ENCODE measurements at regions not wholly inside any gene's neighbourhood (a gene's known extent, or its start where the extent isn't known, plus 50 kb on each side); places are given as distances from the start of the nearest gene placed in this dataset.
"Not testable (repeated sequence)": the region's sequence is repeated elsewhere in the genome, so short reads cannot be mapped to it uniquely, and the experiment has no call there.

DNA sequence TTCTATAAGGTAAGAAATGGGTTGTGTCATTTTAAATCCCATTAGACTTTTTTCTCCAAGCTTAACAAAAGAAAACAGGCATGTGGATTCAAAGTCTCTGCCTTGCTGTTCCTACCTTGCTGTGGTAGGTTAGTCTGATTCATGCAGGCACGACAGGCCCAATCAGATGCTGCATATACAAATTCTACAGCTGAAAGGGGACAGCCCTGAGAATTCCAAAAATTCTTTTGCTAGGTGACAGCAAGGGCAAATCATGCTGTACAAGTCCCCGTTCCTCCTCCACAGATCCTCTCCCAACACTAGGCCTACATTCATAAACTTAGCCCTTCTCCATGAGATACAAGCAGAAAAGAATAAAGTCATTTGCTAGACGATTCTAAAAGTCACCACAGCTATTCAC is 161.2 kb upstream of the THBS1 start:
- no peak overlapping the region for H2AFZ ChIP-seq (ENCODE audit: low read length)
- no peak overlapping the region for H3K27ac ChIP-seq (ENCODE audit: low read depth, low read length, poor library complexity, severe bottlenecking)

DNA sequence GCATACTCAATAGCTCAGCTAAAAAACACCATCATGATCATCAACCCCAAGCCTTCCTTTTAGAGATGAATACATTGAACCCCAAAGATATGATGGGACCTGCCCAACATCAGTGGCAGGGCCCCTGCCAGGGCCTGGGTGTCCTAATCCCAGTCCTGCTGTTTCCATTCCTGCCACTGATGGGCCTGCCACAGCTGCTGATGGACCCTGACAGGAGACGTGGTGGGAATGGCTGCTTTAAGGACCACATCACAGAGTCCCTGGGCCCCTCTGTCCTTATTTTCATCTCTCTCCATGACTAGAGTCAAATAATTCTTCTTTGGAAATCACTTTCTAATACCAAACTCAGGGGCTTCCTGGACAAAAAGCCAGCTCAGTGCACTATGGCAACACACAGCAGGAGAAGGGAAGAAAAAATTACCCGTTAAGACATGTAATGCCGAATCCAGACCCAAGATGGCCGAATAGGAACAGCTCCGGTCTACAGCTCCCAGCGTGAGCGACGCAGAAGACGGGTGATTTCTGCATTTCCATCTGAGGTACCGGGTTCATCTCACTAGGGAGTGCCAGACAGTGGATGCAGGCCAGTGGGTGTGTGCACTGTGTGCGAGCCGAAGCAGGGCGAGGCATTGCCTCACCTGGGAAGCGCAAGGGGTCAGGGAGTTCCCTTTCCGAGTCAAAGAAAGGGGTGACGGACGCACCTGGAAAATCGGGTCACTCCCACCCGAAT is 160.6 kb upstream of the THBS1 start:
- not testable (repeated sequence) for H3K27ac ChIP-seq (ENCODE audit: low read depth, low read length, poor library complexity, severe bottlenecking); H3K36me3 ChIP-seq (ENCODE audit: insufficient read depth, low read length); H3K4me3 ChIP-seq (ENCODE audit: low read depth, low read length, poor library complexity, severe bottlenecking); H3K4me2 ChIP-seq (ENCODE audit: low read length); H3F3A ChIP-seq (ENCODE audit: insufficient read depth, low read length); H3K27me3 ChIP-seq (ENCODE audit: insufficient read depth, low read length); H4K20me1 ChIP-seq (ENCODE audit: insufficient read depth, low read length); H3K9me3 ChIP-seq (ENCODE audit: low read length); H3K4me1 ChIP-seq (ENCODE audit: insufficient read depth, low read length, severe bottlenecking); H3K9me2 ChIP-seq (ENCODE audit: low read depth, low read length); H3K9ac ChIP-seq (ENCODE audit: low read length); H3K79me2 ChIP-seq (ENCODE audit: insufficient read depth, low read length); H2AFZ ChIP-seq (ENCODE audit: low read length)

More for the DNA sequence above, 161.2 kb upstream of the THBS1 start:
- TF ChIP-seq, protein P1, sequence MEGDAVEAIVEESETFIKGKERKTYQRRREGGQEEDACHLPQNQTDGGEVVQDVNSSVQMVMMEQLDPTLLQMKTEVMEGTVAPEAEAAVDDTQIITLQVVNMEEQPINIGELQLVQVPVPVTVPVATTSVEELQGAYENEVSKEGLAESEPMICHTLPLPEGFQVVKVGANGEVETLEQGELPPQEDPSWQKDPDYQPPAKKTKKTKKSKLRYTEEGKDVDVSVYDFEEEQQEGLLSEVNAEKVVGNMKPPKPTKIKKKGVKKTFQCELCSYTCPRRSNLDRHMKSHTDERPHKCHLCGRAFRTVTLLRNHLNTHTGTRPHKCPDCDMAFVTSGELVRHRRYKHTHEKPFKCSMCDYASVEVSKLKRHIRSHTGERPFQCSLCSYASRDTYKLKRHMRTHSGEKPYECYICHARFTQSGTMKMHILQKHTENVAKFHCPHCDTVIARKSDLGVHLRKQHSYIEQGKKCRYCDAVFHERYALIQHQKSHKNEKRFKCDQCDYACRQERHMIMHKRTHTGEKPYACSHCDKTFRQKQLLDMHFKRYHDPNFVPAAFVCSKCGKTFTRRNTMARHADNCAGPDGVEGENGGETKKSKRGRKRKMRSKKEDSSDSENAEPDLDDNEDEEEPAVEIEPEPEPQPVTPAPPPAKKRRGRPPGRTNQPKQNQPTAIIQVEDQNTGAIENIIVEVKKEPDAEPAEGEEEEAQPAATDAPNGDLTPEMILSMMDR (IDR thresholded peaks at IDR 0.05; ENCODE audit: low read length): no peak
- no peak for TF ChIP-seq EZH2 (IDR thresholded peaks at IDR 0.05; ENCODE audit: borderline replicate concordance, low read length)
- Histone ChIP-seq H3K4me2 (ENCODE audit: low read length) (no peak overlapping the region), H3K27me3 (ENCODE audit: insufficient read depth, low read length) (no peaks in the 10 kb centered on the region), H3K9ac (ENCODE audit: low read length) (no peak overlapping the region), H3K4me3 (ENCODE audit: low read depth, low read length, poor library complexity, severe bottlenecking) (no peak overlapping the region), H3K79me2 (ENCODE audit: insufficient read depth, low read length) (no peaks in the 10 kb centered on the region), H3K9me2 (ENCODE audit: low read depth, low read length) (no peaks in the 10 kb centered on the region), H3F3A (ENCODE audit: insufficient read depth, low read length) (no peaks in the 10 kb centered on the region), H3K9me3 (ENCODE audit: low read length) (no peaks in the 10 kb centered on the region), H4K20me1 (ENCODE audit: insufficient read depth, low read length) (no peaks in the 10 kb centered on the region), H3K36me3 (ENCODE audit: insufficient read depth, low read length) (no peaks in the 10 kb centered on the region), H3K4me1 (ENCODE audit: insufficient read depth, low read length, severe bottlenecking) (no peaks in the 10 kb centered on the region)

DNA sequence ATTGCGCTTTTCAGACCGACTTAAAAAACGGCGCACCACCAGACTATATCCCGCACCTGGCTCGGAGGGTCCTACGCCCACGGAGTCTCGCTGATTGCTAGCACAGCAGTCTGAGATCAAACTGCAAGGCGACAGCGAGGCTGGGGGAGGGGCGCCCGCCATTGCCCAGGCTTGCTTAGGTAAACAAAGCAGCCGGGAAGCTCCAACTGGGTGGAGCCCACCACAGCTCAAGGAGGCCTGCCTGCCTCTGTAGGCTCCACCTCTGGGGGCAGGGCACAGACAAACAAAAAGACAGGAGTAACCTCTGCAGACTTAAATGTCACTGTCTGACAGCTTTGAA is 160.1 kb upstream of the THBS1 start:
- H3K9me2 ChIP-seq (ENCODE audit: low read depth, low read length); H2AFZ ChIP-seq (ENCODE audit: low read length); H3F3A ChIP-seq (ENCODE audit: insufficient read depth, low read length); H3K9ac ChIP-seq (ENCODE audit: low read length); H3K4me1 ChIP-seq (ENCODE audit: insufficient read depth, low read length, severe bottlenecking); H3K4me3 ChIP-seq (ENCODE audit: low read depth, low read length, poor library complexity, severe bottlenecking); H3K9me3 ChIP-seq (ENCODE audit: low read length); H3K36me3 ChIP-seq (ENCODE audit: insufficient read depth, low read length); H3K27me3 ChIP-seq (ENCODE audit: insufficient read depth, low read length); H4K20me1 ChIP-seq (ENCODE audit: insufficient read depth, low read length); H3K27ac ChIP-seq (ENCODE audit: low read depth, low read length, poor library complexity, severe bottlenecking); H3K79me2 ChIP-seq (ENCODE audit: insufficient read depth, low read length); H3K4me2 ChIP-seq (ENCODE audit: low read length): not testable (repeated sequence)

DNA sequence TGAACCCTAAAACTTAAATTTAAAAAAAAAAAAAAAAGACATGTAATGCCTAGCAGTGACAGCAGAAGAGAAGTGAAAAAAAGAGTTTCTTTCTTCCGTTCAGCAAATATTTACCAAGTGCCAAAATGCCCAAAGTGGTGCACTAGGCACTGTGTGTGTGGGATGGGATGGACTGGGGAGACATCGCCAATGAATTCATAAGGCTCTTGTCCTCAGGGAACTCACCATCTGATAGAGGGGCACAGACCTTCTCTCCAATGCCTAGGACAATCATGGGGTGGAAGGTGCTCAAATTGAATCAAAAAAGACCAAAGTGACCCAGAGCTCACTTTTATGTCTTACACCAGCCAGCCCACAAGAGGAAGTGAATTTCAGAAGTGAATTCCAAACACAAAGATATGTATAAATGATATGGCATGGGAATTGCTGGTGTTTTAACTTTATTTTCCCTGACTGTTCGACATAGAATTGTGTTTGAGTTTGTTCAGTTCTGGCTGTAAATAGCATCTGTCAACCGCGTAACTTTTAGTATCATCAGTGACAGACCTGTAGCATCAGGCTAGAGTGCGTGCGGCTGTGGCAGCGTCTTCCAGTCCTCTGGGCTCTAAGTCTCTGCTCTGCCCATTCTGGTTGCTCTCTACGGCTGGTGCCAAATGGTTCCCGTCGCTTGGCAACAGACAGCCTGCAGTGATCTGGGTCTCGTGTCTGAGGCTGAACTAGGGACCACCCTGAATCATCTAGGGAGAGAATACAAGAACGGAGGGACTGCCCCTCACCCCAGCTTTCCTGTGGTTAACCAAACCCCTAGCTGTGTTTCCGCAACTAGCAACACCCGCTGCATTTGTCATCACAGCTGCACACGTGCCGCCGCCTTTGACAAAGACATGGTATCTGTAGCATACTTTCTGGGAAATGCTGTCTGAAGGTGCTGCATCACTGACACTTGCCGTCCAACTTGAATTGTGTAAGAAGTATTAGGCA is 154.0 kb upstream of the THBS1 start:
- no peaks in the 10 kb centered on the region for H3K36me3 ChIP-seq (ENCODE audit: insufficient read depth, low read length)
- no peaks in the 10 kb centered on the region for H3K4me1 ChIP-seq (ENCODE audit: insufficient read depth, low read length, severe bottlenecking)
- no peaks in the 10 kb centered on the region for H3K79me2 ChIP-seq (ENCODE audit: insufficient read depth, low read length)
- H3F3A ChIP-seq (ENCODE audit: insufficient read depth, low read length): no peaks in the 10 kb centered on the region
- no peaks in the 10 kb centered on the region for H3K9me3 ChIP-seq (ENCODE audit: low read length)
- no peak overlapping the region for H3K4me3 ChIP-seq (ENCODE audit: low read depth, low read length, poor library complexity, severe bottlenecking)
- no peaks in the 10 kb centered on the region for H4K20me1 ChIP-seq (ENCODE audit: insufficient read depth, low read length)
- H3K27ac ChIP-seq (ENCODE audit: low read depth, low read length, poor library complexity, severe bottlenecking): no peak overlapping the region
- no peak overlapping the region for H3K9ac ChIP-seq (ENCODE audit: low read length)
- H3K9me2 ChIP-seq (ENCODE audit: low read depth, low read length): no peaks in the 10 kb centered on the region
- H3K27me3 ChIP-seq (ENCODE audit: insufficient read depth, low read length): no peaks in the 10 kb centered on the region
- TF ChIP-seq, protein P1 (IDR thresholded peaks at IDR 0.05; ENCODE audit: low read length): no peak
- no peak for TF ChIP-seq EZH2 (IDR thresholded peaks at IDR 0.05; ENCODE audit: borderline replicate concordance, low read length)
- H3K4me2 ChIP-seq (ENCODE audit: low read length): no peak overlapping the region
- H2AFZ ChIP-seq (ENCODE audit: low read length): no peak overlapping the region
